HEK293T (cell line): ENCODE measurements at regions not wholly inside any gene's neighbourhood (a gene's known extent, or its start where the extent isn't known, plus 50 kb on each side); places are given as distances from the start of the nearest gene placed in this dataset.

Experiments
- ARNT ChIP-seq: fragments of 450-650 bp; IDR thresholded peaks from 2 replicates; pipeline ENCODE4 v1.6.1; 2017; ENCODE audit warnings: mild to moderate bottlenecking
- BHLHE40 ChIP-seq: fragments of 450-650 bp; IDR thresholded peaks from 2 replicates; pipeline ENCODE4 v1.6.1; 2016; ENCODE audit warnings: mild to moderate bottlenecking, moderate library complexity, borderline replicate concordance
- CTBP1 ChIP-seq: fragments of 450-650 bp; IDR thresholded peaks from 2 replicates; pipeline ENCODE4 v1.6.1; 2016; ENCODE audit warnings: borderline replicate concordance
- ELF4 ChIP-seq: fragments of 450-650 bp; IDR thresholded peaks from 2 replicates; pipeline ENCODE4 v1.6.1; 2017; ENCODE audit warnings: antibody characterized with exemption
- FOXA1 ChIP-seq: fragments of 450-650 bp; IDR thresholded peaks from 2 replicates; pipeline ENCODE4 v1.6.1; 2016; ENCODE audit warnings: mild to moderate bottlenecking
- FOXK2 ChIP-seq: fragments of 450-650 bp; IDR thresholded peaks from 2 replicates; pipeline ENCODE4 v1.6.1; 2016; ENCODE audit warnings: mild to moderate bottlenecking
- FOXM1 ChIP-seq: fragments of 450-650 bp; IDR thresholded peaks from 2 replicates; pipeline ENCODE4 v1.6.1; 2017; ENCODE audit warnings: mild to moderate bottlenecking, borderline replicate concordance
- HDGF ChIP-seq: fragments of 450-650 bp; IDR thresholded peaks from 2 replicates; pipeline ENCODE4 v1.6.1; 2017; ENCODE audit warnings: antibody characterized with exemption, borderline replicate concordance
- LEF1 ChIP-seq: fragments of 450-650 bp; IDR thresholded peaks from 2 replicates; pipeline ENCODE4 v1.6.1; 2017; ENCODE audit warnings: mild to moderate bottlenecking, borderline replicate concordance
- SP1 ChIP-seq: fragments of 450-650 bp; IDR thresholded peaks from 2 replicates; pipeline ENCODE4 v1.6.1; 2017
- SUZ12 ChIP-seq: fragments of 450-650 bp; IDR thresholded peaks from 2 replicates; pipeline ENCODE4 v1.6.1; 2016; ENCODE audit warnings: mild to moderate bottlenecking
- TARDBP ChIP-seq: fragments of 450-650 bp; IDR thresholded peaks from 2 replicates; pipeline ENCODE4 v1.6.1; 2016
- ZNF384 ChIP-seq: fragments of 450-650 bp; IDR thresholded peaks from 2 replicates; pipeline ENCODE4 v1.6.1; 2016
- TF ChIP-seq, protein P1 (sequence below): fragments of 450-650 bp; IDR thresholded peaks from 2 replicates; pipeline ENCODE4 v1.6.1; 2016

DNA sequence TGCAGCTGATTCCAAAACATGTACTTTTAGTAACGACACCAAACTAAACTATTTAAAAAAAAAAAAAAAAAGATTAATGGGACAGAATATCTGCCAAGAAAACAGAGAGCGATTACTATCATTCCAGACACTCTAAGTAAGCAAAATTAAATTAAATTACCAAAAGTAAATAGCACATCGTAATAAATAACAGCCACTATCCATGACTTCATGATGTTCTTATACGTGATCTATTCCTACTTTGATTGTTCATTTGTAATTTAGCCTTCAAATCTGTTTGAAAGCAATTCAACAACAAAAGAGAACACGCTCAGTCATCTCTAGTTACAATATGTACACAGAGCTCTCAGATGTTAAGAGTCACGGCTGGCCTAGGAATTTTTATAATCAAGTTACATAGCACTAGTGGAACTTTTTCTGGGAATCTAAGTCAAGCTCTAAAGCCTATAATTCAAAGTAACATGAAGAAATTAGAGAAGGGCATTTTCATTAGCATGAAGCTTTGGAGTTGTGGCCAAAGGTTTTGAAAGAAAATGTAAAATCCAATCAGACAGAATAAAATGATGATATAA lies 241.7 kb upstream of the NEBL start:
- TF ChIP-seq HDGF: no peak
- no peak for TF ChIP-seq ARNT
- TF ChIP-seq FOXA1: no peak
- TF ChIP-seq TARDBP: no peak
- TF ChIP-seq FOXM1: no peak
- no peak for TF ChIP-seq BHLHE40
- no peak for TF ChIP-seq SUZ12
- TF ChIP-seq, protein P1, sequence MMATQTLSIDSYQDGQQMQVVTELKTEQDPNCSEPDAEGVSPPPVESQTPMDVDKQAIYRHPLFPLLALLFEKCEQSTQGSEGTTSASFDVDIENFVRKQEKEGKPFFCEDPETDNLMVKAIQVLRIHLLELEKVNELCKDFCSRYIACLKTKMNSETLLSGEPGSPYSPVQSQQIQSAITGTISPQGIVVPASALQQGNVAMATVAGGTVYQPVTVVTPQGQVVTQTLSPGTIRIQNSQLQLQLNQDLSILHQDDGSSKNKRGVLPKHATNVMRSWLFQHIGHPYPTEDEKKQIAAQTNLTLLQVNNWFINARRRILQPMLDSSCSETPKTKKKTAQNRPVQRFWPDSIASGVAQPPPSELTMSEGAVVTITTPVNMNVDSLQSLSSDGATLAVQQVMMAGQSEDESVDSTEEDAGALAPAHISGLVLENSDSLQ: no peak
- TF ChIP-seq ELF4: no peak
- no peak for TF ChIP-seq LEF1
- no peak for TF ChIP-seq SP1
- no peak for TF ChIP-seq FOXK2
- no peak for TF ChIP-seq ZNF384
- TF ChIP-seq CTBP1: no peak
